Activated CD4-positive, alpha-beta T cell treated with anti-CD3 and anti-CD28 coated beads for 4 hours (primary cell): ENCODE measurements at regions not wholly inside any gene's neighbourhood (a gene's known extent, or its start where the extent isn't known, plus 50 kb on each side); places are given as distances from the start of the nearest gene placed in this dataset.
A peak's percentile ranks its signal among the peaks of the same experiment; 100 is the strongest.

Source experiments
- DNase-seq, 2 donors: peaks; one replicate each; pipeline ENCODE4 v3.0.0-alpha.2; 2020

DNA sequence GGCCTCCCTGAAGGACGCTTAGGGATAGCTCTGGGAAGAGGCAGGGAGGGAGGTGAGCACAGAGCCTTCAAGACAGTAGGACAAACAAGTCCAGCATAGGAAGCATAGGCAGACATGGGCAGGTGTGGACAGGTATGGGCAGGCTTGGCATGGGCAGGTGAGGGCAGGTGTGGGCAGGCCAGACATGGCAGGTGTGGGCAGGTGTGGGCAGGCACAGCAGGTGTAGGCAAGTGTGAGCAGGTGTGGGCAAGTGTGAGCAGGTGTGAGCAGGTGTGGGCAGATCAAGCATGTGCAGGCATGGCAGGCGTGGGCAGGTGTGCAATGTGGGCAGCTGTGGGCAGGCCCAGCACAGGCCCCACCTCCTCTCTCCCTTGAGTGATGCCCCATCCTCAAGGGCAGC, 148.8 kb upstream of the ZMIZ1 start:
- no peak for DNase-seq

DNA sequence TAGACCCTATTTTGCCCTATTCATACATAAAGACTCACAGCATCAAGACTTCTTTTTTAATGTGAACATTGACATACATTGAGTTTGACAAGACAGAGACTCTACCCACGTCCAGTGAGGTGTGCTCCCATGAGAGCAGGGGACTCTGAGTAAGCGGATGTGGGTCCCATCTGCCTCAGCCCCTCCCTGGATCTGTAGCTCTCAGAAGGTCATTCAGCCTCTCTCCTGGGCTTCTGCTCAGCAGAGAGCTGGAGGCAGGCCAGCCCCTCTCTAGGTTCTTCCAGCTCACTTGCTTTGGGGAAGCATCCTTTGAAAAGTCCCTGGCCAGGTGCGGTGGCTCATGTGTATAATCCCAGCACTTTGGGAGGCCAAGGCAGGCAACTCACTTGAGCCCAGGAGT, 146.9 kb upstream of the ZMIZ1 start:
- DNase-seq: no peak

DNA sequence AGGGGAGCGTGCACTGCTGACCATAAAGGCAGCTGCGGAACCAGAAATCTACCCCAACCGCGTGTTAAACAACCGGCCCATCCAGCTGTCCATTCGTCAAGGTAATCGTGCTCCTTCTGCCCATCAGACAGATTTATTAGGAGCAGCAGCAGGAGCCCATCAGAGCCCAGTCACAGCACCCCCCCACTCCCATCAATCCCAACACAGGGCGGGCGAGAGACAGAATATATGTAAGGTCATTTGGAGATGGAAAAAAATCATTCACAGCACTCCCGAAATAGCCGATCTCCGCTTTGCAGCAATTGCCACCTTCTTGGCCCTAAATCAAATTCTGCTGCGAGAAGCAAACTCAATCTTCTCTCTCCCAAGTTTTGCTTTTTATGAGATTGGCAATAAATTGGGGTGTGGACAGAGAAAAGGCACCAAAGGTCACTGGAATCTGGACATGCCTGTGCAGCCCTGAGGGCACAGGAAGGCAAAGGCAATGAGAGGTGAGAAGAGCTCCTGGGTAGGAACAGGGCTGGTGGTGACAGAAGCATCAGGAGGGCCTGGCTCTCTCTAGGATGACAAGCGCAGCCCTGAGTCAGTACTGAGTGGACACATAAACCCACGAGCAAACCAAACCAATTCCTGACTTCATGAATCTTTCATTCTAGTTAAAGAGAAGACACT, 145.0 kb upstream of the ZMIZ1 start:
- no peak for DNase-seq

DNA sequence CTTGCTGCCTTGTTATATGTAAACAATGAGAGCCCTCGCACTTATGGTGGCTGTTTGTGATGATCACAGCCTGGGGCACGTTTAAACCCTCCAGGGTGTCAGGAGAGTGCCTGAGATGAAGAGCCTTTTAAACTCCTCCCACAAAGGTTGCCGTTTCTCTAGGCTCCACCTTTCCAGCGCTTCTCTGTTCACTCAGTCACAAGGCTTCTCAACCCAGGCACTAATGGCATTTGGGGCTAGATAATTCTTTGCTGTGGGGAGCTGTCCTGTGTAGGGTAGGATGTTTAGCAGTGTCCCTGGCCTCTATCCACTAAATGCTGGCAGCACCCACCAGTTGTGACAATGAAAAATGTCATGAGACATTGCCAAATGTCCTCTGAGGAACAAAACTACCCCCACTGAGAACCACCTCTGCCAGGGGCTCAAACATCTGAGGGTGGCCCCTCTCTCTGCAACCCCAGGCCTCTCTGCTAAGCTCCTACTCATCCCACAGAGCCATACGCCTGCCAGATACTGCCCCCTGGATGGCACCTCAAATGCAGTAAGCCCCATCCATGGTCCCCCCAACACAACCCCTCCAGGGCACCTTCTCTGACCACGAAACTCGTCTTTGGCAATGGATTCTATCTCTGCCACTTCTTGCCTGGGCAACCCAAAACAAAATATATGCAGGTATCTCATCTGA, 144.3 kb upstream of the ZMIZ1 start:
- no peak for DNase-seq

DNA sequence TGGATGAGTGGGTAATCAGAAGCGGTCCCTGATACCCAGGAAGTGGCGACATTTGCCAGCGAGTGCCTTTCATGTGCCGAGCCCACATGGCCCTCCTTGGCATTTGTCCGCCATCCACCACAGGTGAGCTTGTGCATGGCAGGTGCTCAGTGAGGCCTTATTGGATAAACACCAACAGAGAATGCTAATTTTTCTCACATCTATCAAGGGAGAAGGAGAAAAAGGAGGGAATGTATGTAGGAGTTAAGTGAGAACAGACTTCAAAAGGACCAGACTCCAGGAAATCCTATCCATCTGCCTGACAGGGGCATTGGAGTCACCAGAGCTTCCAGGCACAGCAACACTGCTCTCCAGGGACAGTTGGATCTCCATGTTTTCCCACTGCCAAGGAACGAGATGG, 143.5 kb upstream of the ZMIZ1 start:
- no peak for DNase-seq

DNA sequence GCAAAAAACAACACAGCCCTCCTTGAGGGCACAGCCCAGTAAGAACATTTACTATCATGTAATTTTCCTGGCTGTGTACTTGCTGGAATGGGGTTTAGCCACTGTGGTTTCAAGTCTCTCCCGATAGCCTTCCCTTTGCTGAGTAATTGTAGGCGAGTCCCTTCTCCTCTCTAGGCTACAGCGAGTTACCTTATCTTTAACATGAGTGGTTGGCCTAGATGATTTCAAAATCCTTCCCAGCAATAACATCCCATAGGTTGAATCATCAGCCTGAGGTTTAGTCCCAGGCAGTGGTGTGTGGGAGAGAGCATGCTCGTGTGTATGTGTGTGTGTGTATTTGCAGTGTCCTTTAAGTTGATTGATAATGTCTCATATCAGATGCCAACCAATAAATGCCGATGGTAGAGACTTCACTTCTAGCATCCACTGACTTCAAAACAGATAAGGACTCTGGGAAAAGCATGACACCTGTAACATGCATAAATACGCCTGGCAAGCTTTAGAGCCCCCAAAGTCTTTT, 142.9 kb upstream of the ZMIZ1 start:
- DNase-seq: no peak

DNA sequence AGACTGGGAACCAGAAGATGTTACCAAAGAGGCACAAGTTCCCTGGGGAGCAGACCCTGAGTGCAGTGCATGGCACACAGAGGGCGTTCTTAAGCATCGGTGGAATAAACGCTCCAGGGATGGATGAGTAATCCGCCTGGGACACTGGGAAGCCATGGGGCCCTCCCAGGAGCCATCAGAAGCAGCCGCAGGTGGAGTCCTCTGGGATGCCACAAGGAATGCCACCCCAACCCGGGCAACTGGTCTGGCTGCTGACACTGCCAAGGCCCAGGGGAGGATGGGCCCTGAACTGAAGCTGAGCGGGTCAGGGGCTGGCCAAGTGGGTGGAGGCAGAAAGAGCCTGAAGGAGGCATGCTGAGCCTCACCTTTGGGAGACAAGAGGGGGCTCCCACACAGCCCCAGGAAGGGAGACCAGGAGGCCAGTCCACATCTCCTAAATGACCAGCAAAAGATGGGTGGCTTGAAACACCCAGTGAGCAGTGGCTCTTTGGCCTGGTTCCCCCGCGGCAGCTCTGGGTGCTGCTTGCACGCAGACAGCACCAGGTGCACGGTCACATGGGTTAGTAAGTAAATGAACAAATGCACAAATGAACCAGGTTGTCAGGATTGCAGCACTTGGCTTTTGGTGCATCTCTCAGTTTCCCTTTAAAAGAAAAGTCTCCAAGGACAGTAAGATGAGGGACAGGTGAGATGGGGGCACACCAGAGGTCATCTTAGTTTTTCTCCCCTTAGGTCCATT, 141.3 kb upstream of the ZMIZ1 start:
- no peak for DNase-seq

DNA sequence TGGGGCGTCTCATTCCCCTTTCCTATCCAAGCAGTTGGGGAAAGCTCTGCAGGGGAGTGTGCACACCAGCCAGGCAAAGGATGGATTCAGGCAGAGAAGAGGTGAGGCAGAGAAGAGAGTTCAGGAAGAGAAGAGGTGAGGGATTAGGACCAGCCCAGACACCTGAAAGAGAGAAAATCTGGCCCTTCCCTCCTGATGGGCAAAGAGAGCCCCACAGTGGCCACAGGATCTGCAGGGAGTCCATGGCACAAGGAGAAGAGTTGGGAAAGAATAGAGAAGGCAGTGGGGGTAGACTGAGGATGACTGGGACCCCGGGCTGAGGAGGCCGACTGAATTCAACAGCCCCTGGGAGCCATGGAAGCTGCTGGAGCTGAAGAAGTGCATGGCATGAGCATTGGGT, 140.4 kb upstream of the ZMIZ1 start:
- DNase-seq: no peak

DNA sequence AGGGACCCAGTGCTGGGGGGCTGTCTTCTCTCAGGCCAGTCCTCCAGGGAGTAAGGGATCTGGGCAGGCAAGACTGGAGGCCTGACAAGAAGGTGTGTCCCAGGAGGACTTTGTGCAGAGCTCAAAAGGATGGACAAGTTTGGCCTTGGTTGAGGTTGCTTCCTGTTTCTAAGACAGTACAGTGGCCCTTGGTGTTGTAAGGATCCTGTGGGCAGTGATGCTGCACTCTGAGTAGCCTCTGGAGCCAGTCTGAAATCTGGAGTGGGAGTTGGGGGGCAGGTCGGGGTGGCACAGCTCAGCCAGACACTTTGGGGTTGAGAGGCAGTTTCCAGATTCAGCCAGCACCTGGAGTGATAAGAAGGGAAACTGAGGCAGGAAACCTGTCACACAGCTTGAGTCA, 139.2 kb upstream of the ZMIZ1 start:
- DNase-seq: no peak

DNA sequence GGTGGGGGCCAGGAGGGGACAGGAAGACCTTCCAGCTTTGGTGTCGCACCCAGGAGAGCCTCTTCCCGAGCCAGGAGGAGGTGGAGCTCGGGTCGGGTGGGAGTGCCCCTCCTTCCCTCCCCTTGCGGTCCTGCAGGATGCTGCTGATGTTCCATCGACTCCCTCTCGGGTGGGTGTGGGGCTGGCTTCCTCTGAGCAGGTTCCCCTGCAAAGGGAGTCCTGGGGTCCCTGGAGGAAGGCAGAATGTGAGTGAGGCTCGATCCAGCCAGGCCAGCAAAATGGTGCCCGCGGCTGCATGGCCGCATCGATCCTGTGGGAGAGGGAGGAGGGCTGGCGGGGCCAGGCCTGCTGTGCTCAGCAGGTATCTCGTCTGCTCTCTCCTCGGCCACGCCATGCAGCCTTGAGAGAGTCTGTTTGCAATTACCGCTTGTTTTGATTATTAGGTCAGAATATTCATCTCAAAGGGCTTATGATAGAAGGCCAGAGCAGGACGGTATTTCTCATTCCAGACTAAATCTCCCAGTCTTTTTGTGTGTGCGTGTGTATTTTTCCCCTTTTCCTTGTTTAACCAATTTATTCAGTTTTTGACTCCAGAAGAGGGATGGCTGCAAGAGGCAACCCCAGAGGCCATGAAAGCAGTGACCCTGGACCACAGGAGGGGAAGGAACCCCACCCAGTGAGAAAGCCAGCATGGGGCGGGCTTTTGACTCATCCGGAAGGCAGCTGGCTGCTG, 137.3 kb upstream of the ZMIZ1 start:
- DNase-seq: no peak

DNA sequence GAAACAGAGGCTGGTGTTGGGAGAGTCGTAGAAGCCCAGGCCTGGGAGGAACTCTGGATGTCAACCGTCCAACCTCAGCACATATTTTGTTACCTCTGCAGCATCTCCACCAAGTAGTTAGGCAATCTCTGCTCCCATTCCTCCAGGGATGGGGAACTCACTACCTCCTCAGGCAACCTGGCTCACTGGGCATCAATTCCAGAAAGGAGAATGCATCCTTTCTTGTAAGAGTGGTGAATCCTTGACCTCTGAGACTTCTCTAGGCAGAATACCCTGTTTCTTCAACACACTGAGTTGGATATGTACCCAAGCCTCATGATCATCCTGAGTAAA, 136.7 kb upstream of the ZMIZ1 start:
- DNase-seq: no peak

DNA sequence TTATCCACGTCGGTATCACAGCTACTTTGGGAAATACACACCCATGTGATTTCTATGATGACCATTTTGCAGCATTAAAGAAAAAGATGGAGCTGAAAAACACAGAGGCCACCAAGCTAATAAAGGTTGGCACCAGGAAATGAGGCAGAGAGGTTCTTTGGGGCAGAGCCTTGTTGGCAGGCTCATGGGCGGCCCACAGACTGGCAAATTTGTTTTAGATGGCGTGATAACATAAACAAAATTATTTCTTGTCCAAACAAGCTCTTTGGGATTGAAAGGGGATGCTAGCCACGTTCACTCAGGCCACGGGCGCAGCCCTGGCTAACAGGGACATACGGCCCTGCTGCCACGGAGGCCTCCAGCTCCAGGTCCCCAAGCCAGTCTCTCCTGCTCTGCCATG, 135.9 kb upstream of the ZMIZ1 start:
- no peak for DNase-seq

DNA sequence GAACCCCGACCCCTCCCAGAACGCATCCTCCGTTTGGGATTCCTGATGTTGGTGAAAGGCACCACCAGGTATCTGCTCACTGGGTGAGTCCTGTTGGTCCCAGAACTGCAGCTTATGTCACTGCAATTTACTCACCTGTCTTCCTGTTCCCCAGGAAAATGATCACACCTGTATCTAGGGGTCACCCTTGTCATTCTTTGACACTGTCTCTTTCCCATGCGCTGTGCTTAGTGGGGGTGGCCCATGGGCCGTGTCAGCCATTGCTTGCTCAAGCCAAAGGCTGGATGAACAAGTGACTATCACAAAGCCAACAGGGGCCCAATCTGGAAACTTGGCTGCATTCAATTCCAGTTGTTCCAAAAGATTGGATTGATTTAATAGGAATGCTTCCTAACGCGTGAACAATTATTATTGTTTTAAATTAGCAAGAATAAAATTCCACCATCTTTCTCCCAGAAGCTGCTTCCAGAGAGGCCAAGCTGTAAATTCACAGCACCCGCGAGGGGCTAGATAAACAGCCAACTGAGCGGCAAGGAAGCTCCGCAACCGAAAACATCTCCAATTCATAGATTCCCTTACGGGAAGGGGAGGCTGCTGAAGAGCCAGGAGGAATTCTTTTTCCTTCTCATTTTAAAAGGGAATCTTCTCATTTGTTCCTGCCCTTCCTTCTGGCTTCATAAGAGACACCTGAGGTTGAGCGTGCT, 134.8 kb upstream of the ZMIZ1 start:
- peak in 1 of 2 donors; percentile 7 for DNase-seq

DNA sequence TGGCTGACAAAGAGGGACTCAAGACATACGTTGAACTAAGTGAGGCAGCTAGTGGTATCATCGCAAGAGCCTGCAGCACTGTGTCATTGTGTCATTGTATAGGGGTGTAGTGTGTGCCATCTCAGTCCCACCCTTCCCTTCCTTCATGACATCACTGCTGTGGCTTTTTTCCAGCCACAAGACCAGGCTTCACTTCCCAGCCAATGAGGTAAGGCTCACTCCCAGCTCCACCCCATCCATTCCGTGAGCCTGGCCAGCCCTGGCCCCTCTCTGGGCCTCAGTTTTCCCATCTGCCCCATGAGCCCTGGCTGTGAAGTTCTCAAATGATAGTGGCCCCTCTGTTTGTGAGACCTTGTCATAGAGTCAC, 134.3 kb upstream of the ZMIZ1 start:
- no peak for DNase-seq

DNA sequence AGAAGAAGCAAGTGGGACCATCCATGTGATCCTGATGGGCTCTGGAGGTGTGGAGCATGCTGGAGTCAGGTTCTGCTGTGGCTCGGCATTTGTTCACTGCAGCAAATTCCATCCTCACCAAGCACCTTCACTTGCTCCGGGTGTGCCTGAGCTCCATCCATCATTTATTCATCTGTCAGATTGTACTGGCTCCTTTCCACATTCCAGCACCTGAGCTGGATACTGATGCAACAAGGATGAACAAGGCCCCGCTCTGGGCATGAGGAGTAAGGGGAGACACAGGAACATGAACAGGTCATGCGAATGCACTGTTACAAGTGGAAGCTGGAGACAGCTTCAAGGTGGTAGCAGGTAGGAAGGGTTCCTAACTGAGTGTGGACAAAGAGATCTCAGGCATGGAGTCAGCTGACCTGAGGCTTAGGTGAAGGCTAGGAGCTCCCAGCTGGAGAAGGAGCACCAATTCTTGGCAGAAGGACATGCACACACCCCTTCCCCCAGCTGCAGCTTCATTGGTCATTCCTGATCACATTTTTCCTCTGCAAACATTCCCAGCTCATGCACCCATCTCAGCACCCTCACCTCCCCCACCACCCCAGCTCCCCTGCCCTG, 133.7 kb upstream of the ZMIZ1 start:
- no peak for DNase-seq

DNA sequence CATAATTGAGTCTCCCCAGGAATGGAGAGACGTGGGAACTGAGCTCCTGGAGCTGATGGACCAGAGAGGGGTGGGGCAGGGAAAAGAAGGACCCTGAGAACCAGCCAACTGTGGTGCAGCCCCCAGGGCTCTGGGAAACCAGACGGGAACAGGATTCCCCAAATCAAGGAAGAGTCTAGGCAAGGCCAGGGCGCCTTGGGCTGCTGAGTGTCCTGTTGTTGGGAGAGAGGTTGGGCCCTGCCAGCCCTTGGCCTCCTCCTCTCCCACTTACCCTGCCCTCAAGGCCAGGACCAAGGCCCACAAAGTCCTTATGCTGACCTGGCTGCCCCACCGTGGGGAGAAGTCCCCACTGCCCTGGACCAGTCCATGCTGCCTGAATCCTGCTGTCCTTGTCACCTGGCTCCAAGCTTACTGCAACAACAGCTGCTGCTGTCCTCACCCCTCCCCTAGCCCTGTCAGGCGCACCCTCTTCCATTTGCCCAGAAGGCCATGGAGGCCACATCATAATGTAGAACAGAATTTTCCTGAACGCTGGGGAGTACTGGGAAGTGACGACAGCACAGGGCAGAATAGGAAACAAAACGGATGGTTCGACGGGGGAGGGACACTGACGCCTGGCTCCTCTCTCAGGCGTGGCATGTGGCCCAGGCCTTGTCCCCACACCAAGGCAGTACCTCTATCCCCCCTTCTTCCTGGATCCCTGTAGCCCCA, 132.9 kb upstream of the ZMIZ1 start:
- DNase-seq: no peak

DNA sequence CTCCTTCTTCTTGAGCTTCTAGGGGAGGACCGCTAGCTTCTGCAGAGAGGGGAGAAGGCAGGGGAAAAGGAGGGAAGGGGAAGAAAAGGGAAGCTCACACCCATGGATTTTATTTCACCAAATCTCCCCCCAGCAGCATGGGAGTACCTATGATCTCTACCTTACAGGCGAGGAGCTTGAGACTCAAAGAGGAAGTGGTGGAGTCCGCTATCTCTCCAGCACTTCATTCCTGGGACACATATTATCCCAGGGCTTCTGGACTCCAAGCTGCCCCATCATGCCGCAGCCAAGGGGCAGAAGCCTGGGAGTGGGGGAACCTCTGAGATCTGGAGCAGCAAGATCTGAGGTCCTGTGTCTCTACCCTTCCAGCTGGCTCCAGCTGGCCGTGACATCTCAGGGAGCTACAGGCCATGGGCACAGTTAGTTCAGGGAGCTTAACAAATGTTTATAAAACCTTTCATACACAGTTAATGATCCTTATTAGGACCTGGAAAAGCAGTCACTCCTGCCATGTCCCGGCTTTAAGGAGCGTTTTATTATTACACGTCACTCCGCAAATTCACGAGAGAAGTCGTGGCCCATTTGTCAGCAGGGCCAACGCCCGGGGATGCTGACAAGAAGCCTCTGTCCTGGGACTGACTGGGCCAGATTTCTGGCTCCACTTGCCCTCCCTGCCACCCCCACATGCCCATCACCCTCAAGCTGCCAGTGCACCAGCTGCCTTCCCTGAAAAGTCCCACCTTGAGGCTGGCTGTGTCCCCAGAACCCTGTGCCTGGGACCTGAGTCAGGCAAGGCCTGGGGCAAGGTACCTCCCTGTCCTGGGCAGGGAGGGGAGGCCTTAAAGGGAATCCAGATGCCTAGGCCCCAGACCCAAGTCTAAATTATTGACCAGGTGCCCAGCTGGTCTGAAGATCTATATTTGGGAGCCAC, 132.1 kb upstream of the ZMIZ1 start:
- DNase-seq: no peak

DNA sequence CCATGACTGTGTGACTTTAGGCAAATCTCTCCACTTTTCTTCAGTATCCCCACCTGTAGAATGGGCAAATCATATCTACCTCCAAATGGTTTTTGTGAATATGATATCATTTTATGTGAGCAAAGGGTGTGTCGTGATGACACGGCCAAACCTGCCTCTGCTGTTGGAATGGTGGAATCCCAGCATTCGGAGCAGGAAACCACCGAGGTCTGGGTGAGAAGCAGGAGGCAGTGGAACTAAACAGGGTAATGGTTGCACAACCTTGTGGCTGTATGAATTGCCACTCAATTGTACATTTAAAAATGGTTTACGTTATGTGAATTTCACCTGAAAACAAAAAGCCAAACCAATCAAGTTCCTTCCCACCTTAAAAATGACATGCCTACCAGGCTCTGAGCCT, 131.4 kb upstream of the ZMIZ1 start:
- DNase-seq: no peak

DNA sequence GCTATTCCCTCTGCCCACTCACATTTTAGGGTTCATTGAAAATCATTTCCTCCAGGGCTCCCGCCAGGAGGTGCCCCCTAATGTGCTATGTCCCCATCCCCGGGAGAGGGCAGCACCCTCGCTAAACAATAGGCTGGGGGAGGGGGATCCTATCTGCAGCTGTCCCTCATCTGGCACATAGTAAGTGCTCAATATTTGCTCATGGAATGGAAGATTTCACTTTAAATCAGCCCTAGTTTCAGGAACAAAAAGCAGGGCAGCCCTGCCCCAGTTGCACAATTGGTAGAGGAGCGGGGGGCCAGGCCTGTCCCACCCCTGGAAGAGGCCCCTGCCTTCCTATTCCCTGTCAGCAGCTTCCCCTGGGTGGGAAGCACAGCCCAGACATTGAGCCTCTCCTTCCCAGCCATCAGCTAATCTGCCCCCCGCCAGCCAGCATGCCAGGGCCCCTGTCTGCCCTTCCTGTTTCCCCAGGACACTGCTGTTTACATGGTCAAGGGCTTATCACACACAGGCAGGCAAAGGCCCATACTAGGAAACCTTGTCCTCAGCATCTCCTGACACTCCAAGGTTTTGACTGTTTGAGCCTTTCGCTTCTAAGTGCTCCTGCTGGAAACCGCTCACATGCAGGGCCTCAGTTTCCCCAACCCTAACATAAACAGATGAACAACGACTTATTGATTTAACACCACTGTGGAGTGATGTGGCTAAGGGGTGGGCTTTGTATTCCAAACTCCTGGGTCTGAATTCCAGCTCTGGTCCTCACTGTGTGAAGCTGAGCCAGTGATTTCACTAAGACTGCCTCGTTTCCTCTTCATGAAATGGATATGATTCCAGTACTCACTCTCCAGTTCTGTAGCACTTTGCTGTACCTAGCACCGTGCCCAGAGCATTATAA, 130.7 kb upstream of the ZMIZ1 start:
- peak in 1 of 2 donors; percentile 6 for DNase-seq
